RWPE1 (cell line): ENCODE measurements at regions not wholly inside any gene's neighbourhood (a gene's known extent, or its start where the extent isn't known, plus 50 kb on each side); places are given as distances from the start of the nearest gene placed in this dataset.
"Not testable (repeated sequence)": the region's sequence is repeated elsewhere in the genome, so short reads cannot be mapped to it uniquely, and the experiment has no call there.

Experiments
- CTCF ChIA-PET: fragments of 350-600 bp; sonication (Branson Sonifier 250); formaldehyde crosslinking; extraction: SDS; loops from one replicate; lab custom pipeline; 2021; lab: Yijun Ruan, JAX
- POLR2A ChIA-PET: fragments of 400-600 bp; formaldehyde crosslinking; extraction: SDS; loops from one replicate; lab custom pipeline; 2020; ENCODE audit warnings: antibody characterized with exemption; ENCODE audit not compliant: low non-redundant PET; lab: Yijun Ruan, JAX
- DNase-seq: peaks from one replicate; pipeline ENCODE4 v3.0.0; 2012; ENCODE audit warnings: low spot score
- H3K27ac ChIP-seq: fragments of 450-650 bp; 2 replicates; pipeline ENCODE4 v1.5.1; 2017
- CTCF ChIP-seq: fragments of 450-650 bp; conservative IDR thresholded peaks from 2 replicates; pipeline ENCODE4 v1.5.1; 2017; ENCODE audit warnings: low read depth, mild to moderate bottlenecking

- ChIA-PET CTCF (no interaction called here), POLR2A (no interaction called here)
- DNase-seq: no peak
- TF ChIP-seq CTCF: no peak
- H3K27ac ChIP-seq: no peak overlapping the region
Measured at GRCh38 chr10:130265542-130265941, 129.4 kb downstream of the GLRX3 start.

GRCh38 chr10:130282492-130283218 lies 146.5 kb downstream of the GLRX3 start:
- no peak for TF ChIP-seq CTCF
- CTCF ChIA-PET: no interaction called here
- POLR2A ChIA-PET: no interaction called here
- no peak for DNase-seq
- no peak overlapping the region for H3K27ac ChIP-seq

- ChIA-PET POLR2A (no interaction called here), CTCF (no interaction called here)
- no peak overlapping the region for H3K27ac ChIP-seq
- no peak for TF ChIP-seq CTCF
- no peak for DNase-seq
Measured at GRCh38 chr10:130283219-130283545, 147.0 kb downstream of the GLRX3 start.

- CTCF ChIA-PET, POLR2A ChIA-PET, H3K27ac ChIP-seq, DNase-seq: not testable (repeated sequence)
Measured at GRCh38 chr10:130295761-130296160, 159.6 kb downstream of the GLRX3 start.

GRCh38 chr10:130300608-130301020 lies 164.4 kb downstream of the GLRX3 start:
- DNase-seq: no peak
- POLR2A ChIA-PET: no interaction called here

GRCh38 chr10:130301021-130301892 lies 165.1 kb downstream of the GLRX3 start:
- no peak for DNase-seq
- H3K27ac ChIP-seq: no peak overlapping the region
- no peak for TF ChIP-seq CTCF
- CTCF ChIA-PET: no interaction called here
- POLR2A ChIA-PET: interaction anchor here (0.5 kb wide), 1 partner anchor 95 kb away, joined by 3 read pairs; no protein-coding TSS in a partner anchor

More at GRCh38 chr10:130300608-130301020, 164.4 kb downstream of the GLRX3 start:
- CTCF ChIA-PET: no interaction called here
- no peak for TF ChIP-seq CTCF
- no peak overlapping the region for H3K27ac ChIP-seq

GRCh38 chr10:130326954-130327353 lies 190.8 kb downstream of the GLRX3 start:
- no peak overlapping the region for H3K27ac ChIP-seq
- ChIA-PET CTCF (no interaction called here), POLR2A (no interaction called here)
- no peak for DNase-seq
- no peak for TF ChIP-seq CTCF
